HG03469 (cell line): ENCODE measurements at regions not wholly inside any gene's neighbourhood (a gene's known extent, or its start where the extent isn't known, plus 50 kb on each side); places are given as distances from the start of the nearest gene placed in this dataset.
"Not testable (repeated sequence)": the region's sequence is repeated elsewhere in the genome, so short reads cannot be mapped to it uniquely, and the experiment has no call there.

Source experiments
- ATAC-seq: cut with Tn5 transposase; IDR thresholded peaks from one replicate; pipeline ENCODE4 v1.9.1; 2021; ENCODE audit warnings: mild to moderate bottlenecking, moderate library complexity, moderate number of reproducible peaks; ENCODE audit not compliant: unreplicated experiment

DNA sequence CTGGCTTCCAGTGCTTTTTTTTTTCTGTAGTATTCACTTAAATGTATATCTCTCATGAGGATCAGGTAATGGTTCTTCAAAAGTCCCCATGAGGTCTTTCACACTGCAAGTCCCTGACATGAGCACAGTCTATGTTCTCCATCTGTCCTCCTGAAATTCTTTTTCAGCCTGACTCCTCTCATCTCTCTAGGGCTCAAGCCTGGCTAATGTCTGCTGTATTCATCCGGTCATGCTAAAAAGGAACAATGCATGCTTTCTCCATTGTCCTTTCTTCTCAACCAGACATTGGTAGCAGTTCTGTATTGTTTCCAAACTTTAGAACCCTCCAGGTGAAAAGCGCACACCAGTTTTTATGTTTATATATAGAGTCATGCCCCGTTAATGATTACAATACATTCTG is 368.3 kb upstream of the OLFM3 start:
- no peak for ATAC-seq

GRCh38 chr1:102336602-102337001 is 339.9 kb upstream of the OLFM3 start:
- no peak for ATAC-seq

GRCh38 chr1:102318104-102318806 is 321.5 kb upstream of the OLFM3 start:
- no peak for ATAC-seq

DNA sequence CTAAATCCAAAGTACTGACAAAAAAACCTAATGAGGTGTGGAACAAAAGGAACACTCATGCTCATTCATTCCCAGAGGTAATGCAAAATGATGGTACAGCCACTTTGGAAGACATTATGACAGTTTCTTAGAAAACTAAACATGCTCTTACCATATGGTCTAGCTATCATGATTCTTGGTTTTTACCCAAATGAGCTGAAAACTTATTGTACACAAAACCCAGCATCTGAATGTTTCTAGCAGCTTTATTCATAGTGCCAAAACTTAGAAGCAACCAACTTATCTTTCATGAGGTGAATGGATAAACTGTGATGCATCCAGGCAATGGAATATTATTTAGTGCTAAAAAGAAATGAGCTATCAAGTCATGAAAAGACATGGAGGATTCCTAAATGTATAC is 318.4 kb upstream of the OLFM3 start:
- ATAC-seq: no peak

DNA sequence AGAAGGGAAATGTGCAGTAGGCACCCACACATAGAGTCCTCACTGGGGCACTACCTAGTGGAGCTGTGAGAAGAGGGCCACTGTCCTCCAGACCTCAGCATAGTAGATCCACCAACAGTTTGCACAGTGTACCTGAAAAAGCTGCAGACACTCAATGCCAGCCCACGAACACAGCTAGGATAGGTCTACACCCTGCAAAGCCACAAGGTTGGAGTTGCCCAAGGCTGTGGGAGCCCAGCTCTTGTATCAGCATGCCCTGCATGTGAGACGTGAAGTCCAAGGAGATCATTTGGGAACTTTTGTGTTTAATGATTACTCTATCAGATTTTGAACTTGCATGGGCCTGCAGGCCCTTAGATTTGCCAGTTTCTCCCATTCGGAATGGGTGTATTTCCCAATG is 299.4 kb upstream of the OLFM3 start:
- no peak for ATAC-seq

- no peak for ATAC-seq
These were observed 286.2 kb upstream of the OLFM3 start for GRCh38 chr1:102282955-102283354.

DNA sequence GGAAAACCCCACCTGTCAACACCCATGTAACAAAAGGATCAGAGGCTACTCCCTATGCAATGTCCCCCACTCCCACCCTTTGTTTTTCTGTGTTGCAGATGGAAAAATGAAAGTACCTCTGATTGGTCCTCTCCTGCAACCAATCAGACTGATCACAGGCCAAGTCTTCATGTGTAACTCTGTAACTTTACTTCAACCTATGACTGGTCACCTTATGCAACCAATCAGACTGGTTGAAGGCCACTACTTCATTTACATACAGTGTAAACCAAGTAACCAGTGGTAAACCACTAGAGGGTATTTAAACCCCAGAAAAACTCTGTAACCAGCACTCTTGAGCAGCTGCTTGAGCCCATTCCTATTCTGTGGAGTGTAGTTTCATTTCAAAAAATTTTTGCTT is 266.3 kb upstream of the OLFM3 start:
- peak; percentile 45 for ATAC-seq

GRCh38 chr1:102252731-102253505 is 256.2 kb upstream of the OLFM3 start:
- no peak for ATAC-seq

GRCh38 chr1:102241431-102242338 is 245.0 kb upstream of the OLFM3 start:
- ATAC-seq: peak; percentile 66

GRCh38 chr1:102239247-102239646 is 242.5 kb upstream of the OLFM3 start:
- no peak for ATAC-seq

- ATAC-seq: no peak
These were observed 238.1 kb upstream of the OLFM3 start for GRCh38 chr1:102234753-102235359.

GRCh38 chr1:102219463-102219862 is 222.7 kb upstream of the OLFM3 start:
- no peak for ATAC-seq

- not testable (repeated sequence) for ATAC-seq
These were observed 214.2 kb upstream of the OLFM3 start for GRCh38 chr1:102210891-102211290.

DNA sequence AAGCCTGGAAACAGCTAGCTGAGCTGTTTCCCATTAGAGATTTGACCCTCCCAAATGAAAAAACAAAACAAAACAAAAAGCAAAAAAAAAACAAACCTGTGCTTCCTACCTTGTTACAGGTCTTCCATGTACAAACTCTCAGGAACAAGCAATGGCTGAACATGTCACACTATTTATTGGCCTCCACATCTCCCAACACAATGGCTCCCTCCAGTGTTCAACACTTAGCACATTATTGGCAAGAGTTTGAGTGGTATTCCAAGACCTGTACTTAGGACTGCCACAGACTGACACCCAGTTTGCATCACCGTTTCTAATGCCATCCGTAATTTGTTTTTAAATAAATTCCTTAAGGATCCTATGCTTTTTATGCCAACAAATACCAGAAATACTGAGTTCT is 195.0 kb upstream of the OLFM3 start:
- ATAC-seq: peak; percentile 66

DNA sequence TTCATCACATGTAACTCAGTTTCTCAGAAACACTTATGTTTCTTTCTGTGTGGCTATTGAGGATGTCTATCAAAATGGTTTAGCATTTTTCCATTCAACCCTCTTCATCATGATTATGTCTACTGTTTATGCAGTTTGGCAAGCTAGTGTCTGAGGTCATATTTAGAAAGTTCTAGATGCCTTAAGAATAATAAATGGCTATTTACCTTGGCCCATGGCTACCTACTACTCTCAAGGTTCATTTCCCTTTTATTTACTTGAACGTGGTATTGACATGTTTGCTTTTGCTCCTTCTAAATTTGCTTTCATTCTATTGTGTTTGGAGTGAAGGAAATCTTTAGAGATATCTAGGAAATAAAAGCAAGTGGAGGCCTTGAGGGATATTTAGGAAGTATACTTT is 193.7 kb upstream of the OLFM3 start:
- no peak for ATAC-seq

GRCh38 chr1:102186536-102186935 is 189.8 kb upstream of the OLFM3 start:
- no peak for ATAC-seq

DNA sequence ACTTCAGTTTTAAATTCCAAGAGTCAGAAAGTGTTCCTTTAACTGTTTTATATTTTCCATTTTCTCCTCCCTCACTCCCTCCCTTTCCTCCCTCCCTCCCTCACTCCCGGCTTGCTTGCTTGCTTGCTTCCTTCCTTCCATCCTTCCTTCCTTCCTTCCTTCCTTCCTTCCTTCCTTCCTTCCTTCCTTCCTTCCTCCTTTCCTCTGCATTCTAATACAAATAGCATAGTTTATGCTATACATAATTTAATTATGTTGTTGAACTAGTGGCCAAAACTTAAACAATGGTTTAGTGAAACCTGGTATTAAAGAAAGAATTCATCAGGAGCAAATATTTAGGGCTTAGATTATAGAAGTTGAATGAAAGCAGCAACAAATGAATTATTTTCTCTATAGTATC is 188.5 kb upstream of the OLFM3 start:
- ATAC-seq: no peak

DNA sequence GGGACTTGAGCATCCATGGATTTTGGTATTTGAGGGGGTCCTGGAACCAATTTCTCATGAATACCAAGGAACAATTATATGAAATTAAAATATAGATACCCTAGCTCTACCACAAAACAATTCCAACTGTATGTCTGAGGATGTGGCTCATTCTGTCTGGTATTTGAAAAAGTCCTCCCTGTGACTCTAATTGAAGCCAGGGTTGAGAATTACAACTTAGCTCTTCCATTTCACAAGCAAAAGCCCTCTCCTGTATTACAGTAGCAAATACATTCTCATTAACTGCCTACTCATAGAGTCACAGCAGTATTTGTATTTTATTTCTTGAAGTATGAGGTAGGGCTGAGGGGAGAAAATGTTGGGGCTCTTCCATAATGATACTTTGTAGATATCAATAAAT is 187.8 kb upstream of the OLFM3 start:
- ATAC-seq: no peak

DNA sequence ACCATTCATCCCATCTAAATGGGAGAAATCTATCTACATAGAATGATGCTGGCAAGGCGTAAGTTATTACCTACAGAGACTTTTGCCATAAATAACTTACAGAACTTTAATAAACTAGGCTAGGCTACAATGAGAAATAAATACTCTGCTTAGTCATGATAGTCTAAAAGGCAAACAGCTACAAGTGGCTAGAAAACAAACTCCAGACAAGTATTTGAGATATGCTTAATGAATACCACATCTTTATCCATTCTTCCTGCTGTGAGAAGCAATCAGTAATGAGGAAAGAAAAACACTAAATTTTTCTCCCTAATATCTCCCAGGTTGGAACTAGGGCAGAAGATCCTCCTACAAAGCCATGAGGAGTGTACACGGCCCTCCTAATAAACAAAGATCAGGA is 187.0 kb upstream of the OLFM3 start:
- ATAC-seq: no peak

GRCh38 chr1:102182603-102183260 is 186.0 kb upstream of the OLFM3 start:
- no peak for ATAC-seq

DNA sequence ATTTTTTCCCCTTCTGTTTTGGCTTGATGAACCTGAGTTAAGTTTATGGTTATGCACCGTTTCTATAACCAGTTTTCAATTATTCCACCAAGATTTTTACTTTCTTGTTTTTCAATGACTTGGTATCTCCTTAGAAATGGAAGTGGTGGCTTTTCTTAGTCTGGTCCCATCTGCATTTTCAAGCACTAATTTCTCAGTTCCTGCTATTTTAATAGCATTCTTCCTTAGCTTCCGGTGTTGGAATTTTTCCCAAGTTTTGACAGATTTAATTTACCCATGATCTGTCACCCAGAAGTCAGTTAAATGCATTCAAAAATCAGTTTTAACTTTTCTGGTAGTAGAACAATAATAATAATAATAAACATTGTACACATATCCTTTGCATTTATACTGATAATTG is 184.6 kb upstream of the OLFM3 start:
- ATAC-seq: no peak
